DMS79 treated with DMSO at 0.1 percent for 48 hours (cell line): ENCODE measurements at regions not wholly inside any gene's neighbourhood (a gene's known extent, or its start where the extent isn't known, plus 50 kb on each side); places are given as distances from the start of the nearest gene placed in this dataset.

Experiments used
- DNase-seq: peaks from one replicate; lab custom pipeline; 2025; lab: John Stamatoyannopoulos, UW

DNA sequence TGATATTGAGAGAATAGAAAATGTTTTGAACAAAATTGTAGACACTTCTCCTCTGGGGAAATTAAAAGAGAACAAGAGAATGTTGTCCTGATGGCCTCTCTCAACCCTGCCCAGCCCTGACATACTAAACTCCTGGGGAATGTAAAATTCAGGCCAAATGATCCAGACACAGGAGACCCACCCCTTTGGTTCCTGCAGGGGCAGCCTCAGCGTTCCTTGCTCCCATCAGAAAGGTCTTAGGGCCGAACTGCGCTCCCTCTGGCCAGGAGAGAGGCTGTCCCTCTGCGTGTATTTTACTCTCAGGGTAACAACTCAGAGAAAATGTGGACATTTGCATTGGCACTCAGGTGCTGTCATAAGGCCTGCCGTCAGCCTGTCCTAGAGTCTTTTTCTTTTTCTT, 616.3 kb upstream of the KLF4 start:
- no peak for DNase-seq

DNA sequence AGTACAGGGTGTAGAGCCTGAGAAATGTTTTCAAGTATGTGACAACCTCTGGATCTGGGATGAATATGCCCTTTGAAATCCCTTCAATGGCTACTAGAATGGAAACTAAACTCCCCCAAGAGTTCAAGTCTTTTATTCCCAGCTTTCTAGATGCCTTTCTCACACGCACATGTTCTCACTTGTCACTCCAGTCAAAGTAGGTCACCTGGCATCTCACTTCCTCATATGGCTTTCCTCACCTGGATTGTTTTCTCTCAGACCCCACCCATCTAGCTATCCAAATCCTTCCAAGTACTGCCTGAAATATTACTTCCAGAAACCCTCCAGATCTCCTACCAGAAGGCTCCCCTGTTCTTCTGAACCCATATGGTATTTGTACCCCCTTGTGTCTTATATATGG, 615.4 kb upstream of the KLF4 start:
- DNase-seq = no peak

DNA sequence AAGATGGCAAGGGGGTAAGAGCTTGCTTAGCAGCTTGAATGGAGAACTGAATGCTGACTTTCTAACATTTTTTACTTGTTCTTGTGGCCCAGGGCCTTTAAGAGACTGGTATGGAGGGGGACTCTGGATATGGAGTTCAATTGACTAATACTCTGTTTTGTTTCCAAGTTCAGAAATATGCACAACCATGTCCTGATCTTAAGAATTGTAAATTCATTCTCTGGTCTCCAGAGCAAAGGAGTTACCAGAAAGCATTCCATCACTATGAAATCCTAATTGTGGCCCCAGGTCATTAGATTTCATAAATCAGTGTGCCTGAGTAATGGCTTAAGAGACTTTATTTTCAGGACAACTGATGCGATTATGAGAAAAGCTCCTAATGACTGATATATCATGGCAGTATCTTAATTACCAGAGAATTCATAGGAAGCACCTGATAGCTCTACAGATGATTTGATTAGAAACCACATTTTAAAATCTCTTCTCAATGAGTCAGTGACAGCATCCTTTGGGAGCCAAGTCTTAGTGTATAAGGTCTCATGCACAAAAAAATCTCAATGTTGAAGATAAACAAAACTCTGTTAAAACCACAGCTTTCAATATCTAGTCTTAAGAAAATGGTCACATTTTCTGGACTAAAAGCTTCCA, 613.6 kb upstream of the KLF4 start:
- DNase-seq = no peak

DNA sequence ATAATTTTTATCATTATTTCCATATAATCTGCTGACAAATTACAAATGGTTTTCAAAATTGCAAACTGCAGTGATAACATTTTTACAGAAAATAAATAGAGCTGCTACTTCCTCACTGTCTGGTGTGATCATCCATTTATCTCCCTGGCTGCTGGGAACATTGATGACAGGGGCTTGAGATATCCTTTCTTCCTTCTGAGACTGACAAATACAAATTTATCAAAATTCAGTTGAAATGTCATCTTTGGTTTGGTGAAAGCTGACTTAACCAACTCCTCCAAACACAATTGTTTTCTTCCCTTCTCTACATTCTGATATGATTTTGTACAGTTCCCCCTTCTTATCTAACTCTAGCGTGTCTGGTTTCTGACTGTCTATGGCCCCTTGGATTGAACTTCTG, 611.8 kb upstream of the KLF4 start:
- DNase-seq = no peak

DNA sequence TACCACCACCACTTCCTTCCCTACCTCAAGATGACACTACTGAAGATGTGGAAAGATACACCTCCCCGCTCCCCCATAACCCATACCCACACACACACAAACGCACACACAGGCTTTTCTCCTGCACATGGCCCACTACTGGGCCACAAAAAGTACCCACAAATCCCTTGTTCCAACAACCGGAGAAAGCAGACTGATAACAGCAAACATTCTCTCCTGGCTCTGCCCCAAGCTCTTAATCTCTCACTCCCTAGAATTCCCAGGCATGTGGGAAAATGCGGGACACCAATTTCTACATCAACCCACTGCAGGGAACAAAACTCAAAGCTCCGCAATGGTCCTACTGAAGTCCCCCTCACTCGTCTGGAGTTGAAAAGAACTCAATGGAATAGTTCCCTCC, 611.0 kb upstream of the KLF4 start:
- no peak for DNase-seq

DNA sequence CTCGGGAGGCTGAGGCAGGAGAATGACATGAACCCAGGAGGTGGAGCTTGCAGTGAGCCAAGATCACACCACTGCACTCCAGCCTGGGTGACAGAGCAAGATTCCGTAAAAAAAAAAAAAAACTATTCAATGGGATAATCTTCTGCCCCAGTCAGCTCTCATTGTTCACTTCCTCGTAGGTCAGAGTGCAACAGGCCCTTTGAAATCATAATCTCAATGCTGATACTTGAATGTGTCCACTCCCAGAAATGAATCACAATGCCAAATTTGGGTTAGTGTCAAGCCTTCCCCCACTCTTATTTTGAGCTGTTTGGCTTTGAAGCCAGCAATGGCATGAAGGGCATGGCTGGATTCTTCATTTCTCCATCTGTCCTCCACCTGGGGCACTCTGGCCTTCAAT, 610.3 kb upstream of the KLF4 start:
- no peak for DNase-seq

DNA sequence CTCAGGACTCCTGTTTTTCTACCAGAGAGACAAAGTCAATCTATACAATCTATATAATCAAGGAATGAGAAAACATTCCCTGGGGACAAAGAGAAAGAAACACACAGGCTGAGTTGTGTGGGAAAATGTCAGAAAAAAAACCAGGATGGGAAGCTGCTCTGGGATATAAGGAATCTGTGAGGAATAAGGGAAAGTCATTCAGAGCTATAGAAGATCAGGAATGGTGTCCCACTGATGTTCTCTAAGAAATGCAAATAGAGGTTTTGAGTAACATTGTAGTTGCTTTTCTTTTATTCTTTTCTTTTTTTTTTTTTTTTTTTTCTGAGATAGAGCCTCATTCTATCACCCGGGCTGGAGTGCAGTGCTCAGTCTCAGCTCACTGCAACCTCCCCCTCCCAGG, 605.9 kb upstream of the KLF4 start:
- DNase-seq = no peak

DNA sequence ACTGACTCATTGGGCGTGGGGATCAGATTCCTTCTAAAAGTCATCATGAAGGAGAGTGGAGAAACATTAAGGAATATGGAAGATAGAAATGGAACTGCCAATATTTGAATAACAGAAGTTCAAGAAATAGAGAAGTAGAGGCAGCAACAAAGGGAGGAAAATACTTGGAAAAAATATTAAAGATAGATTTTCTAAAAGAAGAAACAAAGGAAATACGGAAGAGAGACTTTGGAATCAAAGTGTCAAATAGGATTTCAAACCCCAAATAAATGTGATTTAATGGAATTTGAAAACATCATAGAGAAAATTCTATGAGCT, 605.1 kb upstream of the KLF4 start:
- DNase-seq = no peak

DNA sequence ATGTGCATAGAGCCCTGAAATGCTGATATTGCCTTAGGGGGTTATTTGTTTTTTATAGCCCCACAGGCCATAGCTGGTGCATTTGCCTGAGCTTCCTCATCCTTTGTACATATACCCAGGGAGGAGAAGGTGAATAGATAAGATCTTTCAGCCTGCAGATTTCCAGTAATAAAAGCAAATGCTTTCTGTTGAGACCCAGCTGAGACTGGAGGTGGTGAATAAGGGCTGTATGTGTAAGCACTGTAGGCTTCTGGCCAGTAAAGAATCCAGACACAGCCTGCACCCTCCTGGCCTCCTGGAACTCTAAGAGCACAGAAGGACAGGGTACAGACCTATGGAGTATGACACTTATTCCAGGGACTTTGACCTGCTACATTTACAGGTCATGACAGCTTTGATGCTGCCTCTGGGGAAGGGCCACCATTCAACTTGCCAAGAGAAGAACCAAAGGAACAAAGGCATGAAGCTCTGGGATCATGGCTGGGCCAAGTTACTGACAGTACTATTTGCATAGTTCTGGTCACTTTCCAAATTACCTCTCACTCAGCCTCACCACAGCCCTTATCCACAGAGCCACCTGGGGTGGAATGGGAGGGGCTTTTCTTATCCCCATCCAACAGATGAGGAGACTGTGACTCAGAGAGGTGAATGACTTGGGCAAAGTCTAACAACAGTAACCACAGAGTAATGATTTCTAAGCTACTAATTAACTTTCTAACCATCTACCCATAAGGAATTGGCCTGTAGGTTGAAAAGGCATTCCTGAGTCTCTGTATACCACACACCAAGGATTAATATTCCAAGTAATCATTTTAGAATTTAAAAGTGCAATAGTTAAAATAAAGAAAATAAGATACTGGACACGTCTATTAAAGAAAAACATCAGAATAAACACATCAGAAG, 604.5 kb upstream of the KLF4 start:
- DNase-seq = no peak

DNA sequence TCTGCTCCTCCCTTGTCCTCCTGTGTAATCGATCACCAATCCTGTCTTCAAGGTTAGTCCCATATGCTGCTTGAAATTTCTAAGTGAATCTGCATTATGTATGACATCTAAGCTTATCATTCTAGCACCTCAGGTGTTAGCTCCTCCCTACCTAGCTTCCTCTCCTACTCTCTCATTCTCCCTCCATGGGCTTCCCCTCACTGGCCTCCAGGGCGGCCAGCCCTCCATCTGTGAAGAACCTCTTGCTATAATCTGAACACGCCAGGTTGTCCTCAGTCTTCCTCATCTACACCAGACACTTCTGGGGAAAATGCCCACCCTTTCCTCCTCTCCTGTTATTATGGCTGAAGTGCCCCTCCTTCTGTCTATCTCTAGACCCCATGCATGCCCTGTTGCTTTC, 599.3 kb upstream of the KLF4 start:
- DNase-seq = no peak

DNA sequence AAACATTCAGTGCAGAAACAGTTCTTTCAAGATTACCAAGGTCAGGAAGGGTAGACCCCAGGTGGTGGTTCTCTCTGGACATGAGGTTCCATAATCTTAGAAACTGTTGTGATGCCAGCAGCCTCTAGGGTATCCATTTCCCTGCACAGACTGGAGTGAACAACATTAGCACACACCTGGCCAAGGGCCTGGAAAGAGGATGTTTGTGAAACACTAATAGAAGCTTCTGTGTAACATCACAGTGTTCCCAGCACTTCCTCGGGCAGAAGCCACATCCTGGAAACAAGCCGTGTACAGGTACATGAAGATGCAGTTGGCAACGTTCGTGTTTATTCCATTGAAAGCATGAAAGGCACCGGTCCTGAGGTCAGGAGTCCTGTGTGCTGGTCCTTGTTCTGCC, 598.2 kb upstream of the KLF4 start:
- no peak for DNase-seq

DNA sequence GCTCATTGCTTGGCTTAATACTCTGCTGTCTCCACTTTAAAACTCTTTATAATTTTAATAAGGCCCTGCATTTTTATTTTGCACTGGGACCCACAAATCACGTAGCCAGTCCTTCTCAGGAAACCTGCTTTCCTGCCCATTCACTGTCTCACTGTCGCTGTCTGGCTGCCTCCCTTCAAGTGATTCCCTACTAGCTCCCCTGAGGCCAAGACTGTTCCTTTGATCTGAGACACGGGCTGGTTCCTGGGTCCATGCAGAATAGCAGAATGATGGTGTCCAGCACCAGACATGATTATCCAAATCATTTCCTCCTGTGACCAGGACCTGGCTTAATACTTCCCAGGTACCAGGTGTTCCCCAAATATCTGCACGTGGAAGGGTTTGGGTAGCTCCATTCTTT, 597.1 kb upstream of the KLF4 start:
- no peak for DNase-seq

DNA sequence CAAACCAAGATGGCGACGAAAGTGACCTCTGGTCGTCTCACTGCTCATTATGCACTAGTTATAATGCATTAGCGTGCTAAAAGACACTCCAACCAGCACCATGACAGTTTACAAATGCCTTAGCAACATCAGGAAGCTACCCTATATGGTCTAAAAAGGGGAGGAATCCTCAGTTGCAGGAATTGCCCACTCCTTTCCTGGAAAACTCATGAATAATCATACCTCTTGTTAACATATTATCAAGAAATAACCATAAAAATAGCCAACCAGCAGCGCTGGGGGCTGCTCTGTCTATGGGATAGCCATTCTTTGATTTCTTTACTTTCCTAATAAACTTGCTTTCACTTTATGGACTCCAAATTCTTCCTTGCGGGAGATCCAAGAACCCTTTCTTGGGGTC, 595.7 kb upstream of the KLF4 start:
- no peak for DNase-seq

DNA sequence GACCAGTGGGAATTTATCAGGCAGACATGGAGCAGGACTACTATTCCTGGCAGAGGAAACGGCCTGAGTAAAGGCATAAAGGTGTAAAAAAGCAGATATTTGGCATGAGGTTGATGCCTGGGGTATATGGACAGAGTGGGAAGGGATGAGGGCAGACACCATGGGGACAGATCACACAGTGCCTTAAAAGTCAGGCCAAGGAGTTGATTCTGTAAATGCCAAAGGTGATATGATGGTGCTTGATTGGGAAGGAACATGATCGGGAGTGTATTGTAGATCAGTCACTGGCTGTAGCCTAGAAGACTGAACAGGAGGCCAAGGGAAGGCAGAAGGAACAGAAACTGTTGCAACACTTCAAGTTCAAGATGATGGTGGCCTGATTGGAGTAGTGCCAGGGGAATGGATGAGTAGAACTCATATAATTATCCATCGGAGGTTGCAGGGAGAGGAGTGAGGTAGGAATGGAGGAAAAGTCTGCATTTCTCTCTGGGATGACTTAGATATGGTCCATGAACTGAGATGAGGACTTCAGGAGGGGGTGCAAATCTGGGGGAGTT, 594.3 kb upstream of the KLF4 start:
- no peak for DNase-seq

DNA sequence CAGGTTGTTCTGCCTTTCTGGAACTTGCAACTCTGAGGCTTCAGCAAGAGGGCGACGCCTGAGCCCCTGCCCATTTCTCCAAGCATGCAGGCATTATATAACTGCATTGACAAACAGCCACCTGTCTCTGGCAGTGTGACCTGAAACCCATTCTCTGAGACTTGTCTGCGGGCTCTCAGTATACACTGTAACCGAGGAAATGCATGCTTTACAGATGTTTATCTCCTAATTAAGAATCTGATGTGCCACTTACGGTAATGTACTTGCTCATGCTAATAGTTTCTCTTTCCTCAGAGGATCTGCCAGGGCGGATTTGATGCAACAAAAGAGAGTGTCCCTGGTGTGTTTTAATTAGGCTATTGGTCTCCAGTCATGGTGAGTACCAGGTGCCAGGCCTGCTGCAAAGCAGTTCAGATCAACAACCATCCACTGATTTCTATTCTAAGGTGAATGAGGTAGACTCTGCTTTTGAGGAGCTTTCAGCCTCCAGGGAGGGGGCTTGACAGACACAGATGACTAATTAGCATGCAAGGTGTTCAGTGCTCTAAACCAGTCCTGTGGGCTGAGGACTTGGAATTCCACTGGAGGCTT, 593.7 kb upstream of the KLF4 start:
- no peak for DNase-seq

DNA sequence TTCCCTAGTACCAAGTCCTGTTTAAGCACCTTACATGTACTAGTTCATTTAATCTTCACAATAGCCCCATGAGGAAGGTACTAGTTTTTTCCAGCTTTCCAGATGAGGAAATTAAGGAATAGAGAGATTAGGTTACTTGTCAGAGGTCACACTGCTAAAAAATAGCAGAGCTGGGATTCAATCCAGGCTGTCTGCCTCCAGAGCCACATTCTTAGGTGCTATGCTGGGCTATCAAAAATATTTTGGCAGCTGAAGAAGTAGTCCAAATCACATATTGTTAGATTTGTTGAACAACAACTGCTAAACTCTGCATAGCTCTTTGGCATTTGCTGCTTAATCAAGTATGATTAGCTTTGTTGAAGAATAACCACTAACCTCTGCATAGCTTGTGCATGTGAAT, 591.5 kb upstream of the KLF4 start:
- no peak for DNase-seq

DNA sequence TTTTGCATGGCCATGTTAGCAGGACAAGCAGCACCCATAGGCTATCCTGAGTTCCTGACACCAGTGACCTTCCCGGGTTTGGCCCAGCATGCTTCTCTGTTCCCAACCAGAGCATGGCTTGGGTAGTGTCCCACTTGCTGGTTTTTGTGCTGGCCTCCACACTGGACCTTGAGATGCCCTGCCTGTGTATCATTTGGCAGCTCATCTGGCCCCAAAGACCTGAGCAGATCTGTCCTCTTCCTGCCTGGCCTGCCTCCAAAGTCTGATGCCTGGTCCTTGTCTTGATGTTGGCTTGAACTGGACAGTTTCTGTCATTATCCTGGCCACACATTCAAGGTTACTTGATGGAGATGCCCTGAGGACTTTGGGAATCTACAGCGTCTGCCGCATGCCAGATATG, 590.7 kb upstream of the KLF4 start:
- no peak for DNase-seq

DNA sequence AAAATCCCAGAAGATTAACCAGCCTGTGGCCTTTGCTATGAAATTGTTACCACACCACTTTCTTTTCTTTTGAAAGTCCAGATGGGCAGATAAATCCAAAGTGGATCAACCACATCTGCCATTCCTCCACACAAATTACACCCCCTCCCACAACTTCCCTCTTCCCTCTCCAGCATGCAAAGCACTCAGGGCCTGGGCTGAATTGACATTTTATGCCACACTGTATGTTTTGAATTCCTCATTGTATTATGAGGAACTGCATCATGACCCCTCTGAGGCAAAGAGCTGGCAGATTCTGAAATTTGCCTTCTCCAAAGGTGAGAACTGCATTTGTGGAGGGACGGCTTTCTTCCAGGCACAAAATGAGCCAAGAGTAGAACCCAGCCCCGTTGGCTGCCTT, 589.2 kb upstream of the KLF4 start:
- no peak for DNase-seq

DNA sequence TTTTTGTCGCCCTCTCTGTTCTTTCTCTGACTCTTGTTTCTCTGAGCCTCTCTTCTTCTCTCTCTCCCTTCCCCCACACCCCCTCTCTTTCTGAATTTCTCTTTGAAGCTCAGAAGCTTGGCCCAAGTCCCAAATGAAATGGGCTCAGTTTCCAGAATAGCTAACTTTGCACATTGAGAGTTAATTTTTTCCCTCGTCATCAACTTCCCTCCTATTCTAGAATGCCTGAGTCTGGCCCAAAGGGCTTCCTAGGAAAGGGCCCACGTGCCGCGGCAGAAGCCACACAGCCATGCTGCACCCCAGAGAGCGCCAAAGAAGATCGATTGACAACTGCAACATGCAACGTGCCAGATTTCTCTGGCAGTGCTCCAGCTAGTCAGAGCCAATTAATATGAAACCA, 588.8 kb upstream of the KLF4 start:
- DNase-seq = no peak

DNA sequence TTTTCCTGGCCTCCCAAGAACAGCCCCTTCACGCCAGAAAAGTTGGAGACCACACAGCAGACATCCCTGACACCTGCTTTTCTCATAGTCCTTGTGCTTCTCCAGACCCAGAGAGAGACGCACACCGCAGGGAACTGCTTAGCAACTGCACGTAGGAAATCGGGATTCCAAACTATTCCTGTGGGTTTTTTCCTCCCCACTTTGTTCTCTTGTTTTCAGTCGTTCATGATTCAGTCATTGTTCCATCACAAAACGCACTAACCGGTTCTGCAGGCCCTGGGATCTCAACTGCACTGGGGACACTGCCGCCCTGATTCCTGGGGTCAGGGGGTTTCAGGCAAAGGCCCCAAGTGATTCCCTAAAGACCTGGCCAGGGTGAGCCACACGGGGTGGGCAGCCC, 588.0 kb upstream of the KLF4 start:
- no peak for DNase-seq

DNA sequence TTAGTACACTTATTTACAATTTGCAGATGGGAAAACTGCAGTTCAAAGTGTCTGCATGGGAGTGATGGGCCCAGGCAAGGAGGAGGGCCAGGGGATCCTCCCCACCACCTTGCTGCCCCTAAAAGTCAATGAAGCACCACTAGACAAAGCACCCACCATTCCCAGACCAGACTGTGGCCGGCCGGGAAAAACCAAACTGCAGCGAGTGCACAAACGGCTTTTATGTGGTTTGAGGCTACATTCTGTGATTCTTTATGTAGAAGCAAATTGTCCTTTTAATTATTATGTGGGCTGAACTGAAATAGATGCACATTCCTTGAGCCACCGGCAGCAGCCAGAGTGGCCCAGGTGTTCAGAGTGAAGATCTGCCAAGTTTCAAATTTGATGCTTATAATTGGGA, 585.3 kb upstream of the KLF4 start:
- DNase-seq = no peak

DNA sequence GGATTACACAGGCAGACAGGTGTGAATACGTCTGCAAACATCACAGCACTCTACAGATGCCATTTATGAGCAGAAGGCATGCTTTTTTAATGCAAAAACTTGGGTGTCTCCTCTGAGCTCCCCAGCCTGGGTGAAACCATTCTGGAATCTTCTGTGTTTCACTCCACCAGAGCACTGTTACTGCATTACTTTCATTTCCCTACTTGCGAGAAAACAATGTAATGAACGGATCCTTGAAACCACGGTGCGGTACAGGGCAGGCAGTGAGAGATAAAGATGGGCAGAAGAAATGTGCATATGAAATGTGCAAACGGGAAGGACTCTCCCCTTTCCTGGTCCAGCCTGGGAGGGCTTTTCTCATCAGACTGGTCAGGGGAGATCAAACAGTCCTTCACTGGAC, 584.3 kb upstream of the KLF4 start:
- no peak for DNase-seq

DNA sequence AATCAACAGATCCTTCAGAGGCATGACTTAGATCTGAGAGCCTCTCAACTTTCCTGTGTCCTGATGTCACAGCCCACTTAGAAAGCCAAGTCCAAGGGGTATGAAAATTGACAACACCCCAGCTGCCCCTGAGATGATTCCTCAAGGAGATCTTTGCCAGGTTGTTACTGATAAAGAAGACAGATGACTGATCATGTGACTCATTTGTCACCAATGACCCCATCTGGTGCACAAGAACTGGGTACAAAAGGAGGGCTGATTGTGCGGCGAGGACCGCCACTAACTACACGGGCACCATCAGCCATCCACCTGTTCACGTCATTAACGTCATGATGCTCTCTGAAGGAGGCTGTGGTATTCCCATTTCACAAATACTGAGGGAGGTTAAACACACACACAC, 583.2 kb upstream of the KLF4 start:
- DNase-seq = no peak
